OCI-LY7 (cell line): ENCODE measurements at regions not wholly inside any gene's neighbourhood (a gene's known extent, or its start where the extent isn't known, plus 50 kb on each side); places are given as distances from the start of the nearest gene placed in this dataset.

ENCODE experiments used
- EZH2phosphoT487 ChIP-seq: fragments of 200-600 bp; sonication (generic); IDR thresholded peaks from 2 replicates; pipeline ENCODE4 v1.6.1; 2018; ENCODE audit warnings: low read depth, borderline replicate concordance, mild to moderate bottlenecking, mixed run types, antibody characterized with exemption, low read length, moderate library complexity, mixed read lengths
- TF ChIP-seq, protein P1 (sequence below): fragments of 200-600 bp; sonication (generic); conservative IDR thresholded peaks from 2 replicates; pipeline ENCODE4 v1.5.1; 2014; ENCODE audit warnings: mild to moderate bottlenecking, antibody characterized with exemption, low read length, moderate library complexity, mixed read lengths

DNA sequence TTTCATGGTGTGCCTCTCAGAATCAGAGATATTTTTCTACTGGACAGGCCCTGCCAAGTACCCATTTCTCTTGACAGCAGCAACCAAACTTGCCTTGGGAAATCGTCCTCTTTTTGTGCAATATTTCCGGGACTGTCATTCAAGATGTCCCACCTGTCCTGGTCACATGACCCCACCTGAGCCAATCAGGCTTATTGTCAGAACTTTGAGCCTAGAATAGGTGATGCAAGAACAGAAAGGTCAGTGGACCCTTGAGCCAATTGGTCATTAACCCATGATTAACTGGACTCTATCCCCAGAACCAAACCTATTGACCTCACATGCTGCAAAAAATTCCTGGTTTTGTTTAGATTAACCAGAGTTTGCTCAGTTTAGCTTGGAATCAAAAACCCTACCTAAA is 108.3 kb upstream of the TOP1 start:
- TF ChIP-seq, protein P1, sequence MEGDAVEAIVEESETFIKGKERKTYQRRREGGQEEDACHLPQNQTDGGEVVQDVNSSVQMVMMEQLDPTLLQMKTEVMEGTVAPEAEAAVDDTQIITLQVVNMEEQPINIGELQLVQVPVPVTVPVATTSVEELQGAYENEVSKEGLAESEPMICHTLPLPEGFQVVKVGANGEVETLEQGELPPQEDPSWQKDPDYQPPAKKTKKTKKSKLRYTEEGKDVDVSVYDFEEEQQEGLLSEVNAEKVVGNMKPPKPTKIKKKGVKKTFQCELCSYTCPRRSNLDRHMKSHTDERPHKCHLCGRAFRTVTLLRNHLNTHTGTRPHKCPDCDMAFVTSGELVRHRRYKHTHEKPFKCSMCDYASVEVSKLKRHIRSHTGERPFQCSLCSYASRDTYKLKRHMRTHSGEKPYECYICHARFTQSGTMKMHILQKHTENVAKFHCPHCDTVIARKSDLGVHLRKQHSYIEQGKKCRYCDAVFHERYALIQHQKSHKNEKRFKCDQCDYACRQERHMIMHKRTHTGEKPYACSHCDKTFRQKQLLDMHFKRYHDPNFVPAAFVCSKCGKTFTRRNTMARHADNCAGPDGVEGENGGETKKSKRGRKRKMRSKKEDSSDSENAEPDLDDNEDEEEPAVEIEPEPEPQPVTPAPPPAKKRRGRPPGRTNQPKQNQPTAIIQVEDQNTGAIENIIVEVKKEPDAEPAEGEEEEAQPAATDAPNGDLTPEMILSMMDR, result no peak
- TF ChIP-seq EZH2phosphoT487, result no peak
